Activated CD8-positive, alpha-beta memory T cell treated with anti-CD3 and anti-CD28 coated beads for 48 hours (primary cell): ENCODE measurements at regions not wholly inside any gene's neighbourhood (a gene's known extent, or its start where the extent isn't known, plus 50 kb on each side); places are given as distances from the start of the nearest gene placed in this dataset.

ENCODE experiments used
- DNase-seq, 3 experiments: peaks; one replicate each; pipeline ENCODE4 v3.0.0-alpha.2; 2020; ENCODE audit warnings: low read depth in 2 of 3, low spot score in 2 of 3

DNA sequence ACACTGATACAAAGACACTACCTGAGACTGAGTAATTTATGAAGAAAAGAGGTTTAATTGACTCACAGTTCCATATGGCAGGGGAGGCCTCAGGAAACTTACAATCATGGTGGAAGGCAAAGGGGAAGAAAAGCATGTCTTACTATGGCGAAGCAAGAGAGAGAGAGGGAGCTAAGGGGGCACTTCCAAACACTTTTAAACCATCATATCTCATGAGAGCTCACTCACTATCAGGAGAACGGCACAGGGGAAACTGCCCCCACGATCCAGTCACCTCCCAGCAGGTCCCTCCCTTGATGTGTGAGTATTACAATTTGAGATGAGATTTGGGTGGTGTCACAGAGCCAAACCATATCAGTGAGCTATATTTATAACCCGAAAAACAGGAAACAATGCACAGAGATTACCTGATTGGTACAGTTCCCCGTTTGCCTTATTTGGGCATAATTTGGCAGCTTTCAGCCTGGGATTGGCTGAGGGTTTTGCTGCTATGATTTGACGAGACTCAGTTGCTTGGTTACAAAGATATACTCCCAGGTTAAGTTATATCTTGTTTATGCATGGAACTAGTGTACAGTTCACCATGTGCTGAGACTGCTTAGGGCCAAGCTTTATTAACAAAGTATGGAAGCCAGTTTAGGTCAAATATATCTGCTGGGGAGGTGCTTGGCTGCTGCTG, 184.2 kb downstream of the NR2F2 start:
- DNase-seq, result no peak

DNA sequence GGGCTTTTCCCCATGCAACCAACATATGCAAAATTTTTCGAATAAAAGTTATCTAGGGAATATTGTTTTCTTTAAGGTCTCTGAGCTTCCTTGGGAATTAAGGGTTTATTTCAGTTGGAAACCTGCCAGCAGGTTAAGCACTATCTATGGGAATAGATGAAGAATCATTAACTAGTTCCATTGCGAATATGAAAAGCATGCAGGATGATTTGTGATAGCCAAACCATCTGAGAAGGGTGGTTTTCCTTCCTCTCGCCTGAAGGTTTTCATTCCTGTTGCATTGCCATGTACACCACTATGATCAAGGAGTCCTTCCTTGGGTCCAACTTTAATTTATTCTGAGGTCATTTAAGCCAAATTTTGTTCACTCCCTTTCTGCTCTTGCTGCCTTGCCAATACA, 184.9 kb downstream of the NR2F2 start:
- no peak for DNase-seq

DNA sequence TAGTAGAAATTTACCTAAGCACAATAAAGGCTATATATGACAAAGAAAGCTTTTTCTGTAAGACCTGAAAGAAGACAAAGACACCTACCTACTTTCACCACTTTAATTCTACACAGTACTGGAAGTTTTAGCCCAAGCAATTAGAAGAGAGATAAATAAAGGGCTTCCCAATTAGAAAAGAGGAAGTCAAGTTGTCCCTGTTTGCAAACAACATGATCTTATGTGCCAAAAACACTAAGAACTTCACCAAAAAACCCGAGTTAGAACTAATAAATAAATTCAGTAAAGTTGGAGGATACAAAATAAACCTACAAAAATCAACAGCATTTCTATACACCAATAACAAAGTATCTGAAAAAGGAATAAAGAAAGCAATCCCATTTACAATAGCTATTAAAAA, 190.9 kb downstream of the NR2F2 start:
- no peak for DNase-seq

DNA sequence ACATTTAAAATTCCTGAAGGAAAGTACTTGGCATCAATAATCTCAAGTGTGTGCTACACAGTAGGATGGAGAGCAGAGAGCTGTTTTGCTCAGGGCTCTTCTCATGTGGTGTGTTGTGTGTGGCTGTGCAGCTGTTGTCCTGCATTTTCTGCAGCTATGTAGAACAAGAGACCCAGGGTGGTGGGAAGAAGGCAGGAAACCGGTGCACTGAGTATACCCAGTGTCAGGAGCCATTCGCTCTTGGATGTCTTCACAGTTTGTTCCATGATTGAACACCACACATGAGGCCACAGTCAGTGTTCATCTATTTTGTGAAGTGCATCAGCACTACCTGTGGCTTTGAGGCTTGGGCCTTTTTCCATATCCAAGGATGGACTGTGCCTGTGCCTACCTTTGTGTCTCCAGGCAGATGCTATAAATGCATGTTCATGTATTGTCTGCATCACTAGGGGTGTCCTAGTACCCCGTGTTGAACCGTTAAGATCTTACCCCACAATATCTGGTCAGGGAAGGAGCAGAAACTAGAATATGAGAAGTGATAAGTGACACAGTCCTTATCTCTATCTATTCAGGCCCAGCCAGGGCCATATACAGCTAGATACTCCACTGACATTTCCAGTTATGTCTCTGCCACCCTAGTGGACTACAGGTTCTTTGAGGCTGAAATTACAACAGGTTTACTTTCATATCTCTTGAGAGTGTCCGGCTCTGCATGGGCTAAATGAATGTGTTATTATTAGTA, 194.3 kb downstream of the NR2F2 start:
- DNase-seq, result no peak

DNA sequence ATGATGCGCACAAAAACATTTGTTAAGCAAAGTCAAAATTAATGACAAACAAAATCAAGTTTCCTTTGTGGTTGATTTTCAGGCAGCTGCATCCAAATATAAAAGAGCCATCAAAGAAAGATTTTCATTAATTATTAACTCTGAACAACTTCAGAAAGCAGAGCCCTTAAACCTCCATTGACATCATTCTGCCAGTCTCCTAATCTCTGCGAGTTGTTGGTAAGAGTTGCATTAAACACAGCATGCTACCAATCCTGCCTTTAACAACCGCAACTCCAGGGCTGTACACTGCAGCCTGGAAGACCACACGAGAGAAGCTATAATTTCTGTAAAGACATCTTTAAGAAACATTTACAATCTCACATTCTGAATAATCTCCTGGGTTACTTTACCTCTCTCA, 204.6 kb downstream of the NR2F2 start:
- DNase-seq, result no peak

DNA sequence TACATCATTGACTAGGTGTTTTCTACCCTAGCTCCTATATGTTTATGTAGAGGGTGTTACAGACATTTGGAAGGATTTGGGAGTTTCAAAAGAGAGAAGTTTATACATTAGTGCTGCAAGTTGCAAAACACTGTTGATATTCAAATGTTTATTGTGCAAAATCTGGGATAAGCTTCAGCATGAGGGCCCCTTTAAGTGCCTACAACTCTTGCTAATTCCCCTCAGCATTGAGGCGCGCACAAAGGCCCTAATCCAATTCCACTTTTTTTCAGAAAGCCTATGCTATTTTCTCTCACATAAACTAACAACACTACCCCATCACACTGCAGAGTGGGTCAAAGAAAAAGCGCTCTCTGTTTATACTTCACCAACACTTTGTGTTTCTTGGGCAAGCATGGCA, 208.0 kb downstream of the NR2F2 start:
- no peak for DNase-seq

DNA sequence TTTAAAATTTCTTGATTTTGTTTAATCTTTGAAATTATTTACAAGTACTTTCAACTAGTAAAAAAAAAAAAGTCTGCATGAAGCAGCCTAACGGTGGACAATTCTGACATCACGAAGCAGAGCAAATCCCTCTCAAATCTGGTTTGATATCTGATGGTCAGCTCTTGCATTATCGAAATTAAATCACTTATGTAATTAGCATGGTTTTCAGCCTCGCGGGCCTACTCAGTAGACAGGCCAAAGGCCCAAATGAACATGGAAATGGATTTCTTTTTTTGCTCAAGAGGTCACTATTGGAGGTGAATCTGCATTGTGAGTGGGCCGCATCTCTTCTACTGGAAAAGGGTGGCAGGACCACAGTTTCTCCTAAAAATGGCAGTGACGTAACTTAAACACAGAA, 209.8 kb downstream of the NR2F2 start:
- no peak for DNase-seq

DNA sequence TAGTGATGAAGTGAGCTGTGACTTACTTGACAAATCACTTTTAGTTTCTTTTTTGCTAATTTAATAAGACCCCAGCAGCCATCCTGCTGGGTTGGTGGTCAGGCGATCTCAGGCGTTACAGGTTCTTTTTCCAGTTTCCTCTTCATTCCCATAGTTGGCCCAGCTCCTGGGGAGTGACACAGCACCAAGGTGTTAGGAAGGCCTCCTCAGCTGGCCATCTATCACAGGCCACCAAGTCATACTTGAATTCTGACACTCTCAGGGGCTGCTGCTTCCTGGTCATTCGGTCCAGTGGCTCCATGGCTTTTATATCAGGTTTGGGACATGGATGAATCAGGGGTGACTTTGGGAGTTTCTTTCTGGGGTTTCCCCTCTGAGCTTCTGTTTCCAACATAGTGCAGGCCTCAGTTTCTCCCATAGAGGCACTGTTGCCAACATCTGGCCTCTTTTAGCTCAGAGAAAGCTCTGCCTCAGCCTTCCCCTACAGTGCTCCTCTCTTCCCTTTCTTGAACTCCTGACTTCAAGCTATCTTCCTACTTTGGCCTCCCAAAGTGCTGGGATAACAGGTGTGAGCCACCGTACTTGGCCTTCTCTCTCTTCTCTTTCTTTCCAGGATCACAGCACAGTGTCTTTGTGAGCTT, 211.8 kb downstream of the NR2F2 start:
- DNase-seq, result no peak

DNA sequence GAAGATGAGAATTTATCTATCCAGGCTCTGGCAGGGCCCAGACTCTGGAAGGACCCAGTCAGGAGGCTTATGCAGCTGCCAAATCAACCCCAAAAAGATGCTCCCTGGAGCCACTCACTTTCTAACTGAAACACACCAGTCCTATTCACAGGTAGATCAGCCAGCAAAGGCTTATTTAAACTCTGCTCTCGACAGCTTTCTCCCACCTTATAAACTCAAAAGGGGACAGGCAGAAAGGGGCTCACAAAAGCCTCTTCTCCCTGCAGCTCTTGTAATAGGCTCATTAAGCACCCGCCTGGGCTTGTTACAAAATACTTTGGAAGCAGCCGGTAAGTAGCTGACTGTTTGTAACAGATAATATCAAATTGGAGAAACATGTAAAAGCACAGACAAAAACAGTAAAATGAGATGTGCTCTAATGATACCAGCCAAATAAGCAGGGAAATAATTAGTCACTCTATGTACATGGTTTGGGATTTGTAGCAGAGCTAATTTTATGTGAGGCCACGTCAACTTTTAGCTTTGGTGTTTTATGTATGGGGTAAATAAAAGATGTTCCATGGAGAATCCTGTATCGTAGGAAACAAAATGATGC, 213.8 kb downstream of the NR2F2 start:
- no peak for DNase-seq

DNA sequence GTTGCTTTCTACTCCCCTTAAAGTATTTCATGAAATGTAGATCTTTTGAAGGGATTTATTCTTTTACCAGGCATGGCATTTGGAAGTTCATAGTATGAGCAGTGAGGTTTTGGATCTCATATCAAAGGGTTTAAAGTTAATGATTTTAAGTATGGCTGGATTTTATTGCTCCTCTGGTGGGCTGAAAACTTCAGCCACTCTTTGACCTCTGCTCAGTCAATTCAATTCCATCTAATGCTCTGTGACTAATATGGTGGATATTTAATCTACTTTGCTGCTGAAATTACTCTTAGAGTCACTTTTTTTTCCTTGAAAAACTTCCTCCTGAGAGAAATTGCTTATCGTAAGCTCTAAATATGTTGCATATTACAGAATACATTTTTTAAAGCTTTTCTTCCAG, 218.6 kb downstream of the NR2F2 start:
- DNase-seq, result no peak

DNA sequence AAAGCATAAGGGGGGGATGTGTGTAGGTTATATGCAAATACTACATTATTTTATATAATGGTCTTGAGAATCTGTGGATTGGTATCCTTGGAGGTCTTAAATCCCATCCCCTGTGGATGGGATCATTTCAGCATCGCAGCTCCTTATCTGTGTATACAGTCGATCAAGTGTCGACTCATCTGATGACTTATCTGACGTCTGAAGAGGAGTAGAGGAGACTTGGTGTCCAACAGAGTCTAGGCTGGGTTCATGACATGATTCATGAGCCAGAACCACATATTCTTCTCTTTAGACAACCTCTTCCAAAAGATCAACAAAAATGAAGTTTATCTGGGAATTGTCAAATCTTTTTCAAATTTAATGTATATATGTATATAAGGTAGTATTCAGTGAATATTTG, 220.7 kb downstream of the NR2F2 start:
- no peak for DNase-seq

DNA sequence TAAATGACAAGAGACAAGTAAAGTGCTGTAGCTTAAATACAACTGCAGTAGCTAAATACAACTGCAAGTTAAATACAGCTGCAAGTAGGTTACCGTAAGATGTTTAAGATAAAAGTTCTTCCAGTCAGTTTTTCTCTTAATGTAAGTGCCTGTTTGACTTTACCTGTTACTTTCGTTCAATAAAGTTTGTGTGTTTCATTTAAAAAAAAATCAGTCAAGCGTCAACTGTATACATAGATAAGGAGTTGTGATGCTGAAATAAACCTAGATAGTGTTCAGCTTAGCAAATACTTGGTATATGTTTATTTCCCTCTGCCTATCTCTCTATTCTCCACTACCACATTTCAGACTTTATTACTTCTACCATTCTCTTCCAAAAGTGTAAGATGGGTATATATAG, 221.2 kb downstream of the NR2F2 start:
- no peak for DNase-seq

DNA sequence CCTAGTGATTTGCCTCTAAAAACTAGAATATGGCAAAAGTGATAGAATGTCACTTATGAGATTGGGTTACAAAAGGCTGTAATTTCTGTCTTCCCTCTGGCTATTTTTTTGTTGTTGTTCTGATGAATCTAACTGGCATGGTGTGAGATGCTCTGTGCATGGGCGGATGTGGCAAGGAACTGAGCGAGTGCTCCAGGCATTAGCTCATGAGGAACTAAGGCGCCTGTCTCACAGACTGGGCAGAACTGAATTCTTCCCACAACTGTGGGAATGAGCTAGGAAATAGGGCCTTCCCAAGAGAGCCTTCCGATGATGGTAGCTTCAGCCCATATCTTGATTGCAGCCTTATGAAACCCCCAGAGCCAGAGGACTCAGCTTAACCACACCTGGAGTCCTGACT, 222.5 kb downstream of the NR2F2 start:
- no peak for DNase-seq

DNA sequence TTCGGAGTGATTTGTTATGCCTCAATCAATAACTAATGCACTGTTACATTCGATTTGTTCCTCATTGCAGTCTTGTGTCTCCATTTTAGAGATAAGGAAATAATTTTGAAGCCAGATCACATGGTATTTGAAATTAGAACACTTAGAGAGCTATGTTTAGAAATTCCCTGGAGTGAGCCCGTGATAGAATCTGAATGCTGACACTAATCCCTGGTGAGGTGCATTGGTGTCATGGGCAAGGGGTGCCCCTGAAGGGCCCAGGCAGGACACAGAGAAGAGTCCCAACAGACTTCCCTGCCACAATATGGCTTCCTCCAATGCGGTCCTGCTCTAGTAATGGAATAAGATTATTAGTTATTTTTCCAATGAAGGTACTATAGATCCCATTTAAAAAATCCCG, 223.0 kb downstream of the NR2F2 start:
- no peak for DNase-seq

DNA sequence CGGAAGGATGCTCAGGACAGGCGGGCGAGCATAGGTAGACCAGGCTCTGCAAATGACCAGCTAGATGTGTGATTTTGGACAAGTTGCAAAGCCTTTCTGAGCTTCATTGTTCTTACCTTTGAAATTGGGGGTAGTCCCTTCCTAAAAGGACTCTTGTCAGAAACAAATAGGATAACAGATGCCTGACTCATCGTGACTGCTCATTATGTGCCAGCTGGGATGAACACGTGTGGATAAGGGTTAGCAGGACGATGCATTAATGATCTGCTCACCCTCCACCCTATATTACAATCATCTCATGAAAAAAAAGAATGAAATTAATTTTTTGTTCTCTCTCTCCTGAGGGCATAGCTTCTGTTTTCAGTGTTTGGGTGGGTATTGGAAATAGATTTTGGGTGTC, 223.4 kb downstream of the NR2F2 start:
- no peak for DNase-seq

DNA sequence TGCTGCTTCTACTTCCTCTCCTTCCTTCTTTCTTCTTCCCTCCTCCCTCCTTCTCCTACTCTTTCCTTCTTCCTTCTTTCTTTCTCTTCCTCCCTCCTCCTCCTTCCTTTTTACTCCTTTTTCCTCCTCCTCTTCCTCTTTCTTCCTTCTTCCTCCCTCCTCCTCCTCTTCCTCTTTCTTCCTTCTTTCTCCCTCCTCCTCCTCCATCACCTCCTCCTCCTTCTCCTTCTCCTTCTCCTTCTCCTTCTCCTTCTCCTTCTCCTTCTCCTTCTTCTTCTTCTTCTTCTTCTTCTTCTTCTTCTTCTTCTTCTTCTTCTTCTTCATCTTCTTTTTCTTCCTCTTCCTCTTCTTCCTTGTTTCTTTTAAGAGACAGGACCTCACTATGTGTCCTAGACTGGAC, 224.0 kb downstream of the NR2F2 start:
- no peak for DNase-seq

DNA sequence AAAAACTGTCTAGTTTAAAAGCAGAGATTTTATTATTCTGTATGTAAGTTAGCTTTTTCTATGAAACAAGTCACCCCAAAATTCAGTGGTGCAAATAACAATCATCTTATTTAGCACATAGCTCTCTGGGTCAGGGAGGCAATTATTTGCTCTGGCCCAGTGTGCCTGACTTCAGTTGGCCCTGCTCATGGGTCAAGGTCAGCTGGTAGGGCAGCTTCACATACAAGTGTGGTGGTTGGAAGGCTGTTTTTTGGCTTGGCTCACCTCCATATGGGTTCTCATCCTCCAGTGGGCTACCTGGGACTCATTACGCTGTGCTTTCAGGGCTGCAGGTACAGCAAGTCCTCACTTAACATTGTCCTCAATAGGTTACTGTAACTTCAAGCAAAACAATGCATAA, 228.6 kb downstream of the NR2F2 start:
- DNase-seq, result no peak

DNA sequence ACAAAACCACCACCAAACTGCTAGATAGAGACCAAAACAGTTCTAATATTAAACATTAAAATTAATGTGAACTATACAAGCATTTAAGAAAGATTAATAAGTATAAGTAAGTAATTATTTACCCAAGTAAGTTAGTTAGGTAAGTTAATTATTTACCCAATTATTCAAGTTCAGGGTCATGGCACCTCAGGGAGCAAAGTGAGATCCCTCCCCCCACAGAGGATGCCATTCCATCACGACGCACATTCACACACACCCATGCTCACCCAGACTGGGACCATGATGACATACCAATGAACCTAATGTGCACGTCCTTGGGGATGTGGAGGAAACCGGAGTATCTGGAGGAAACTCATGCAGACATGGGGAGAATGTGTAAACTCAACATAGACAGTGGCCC, 229.1 kb downstream of the NR2F2 start:
- DNase-seq, result no peak

DNA sequence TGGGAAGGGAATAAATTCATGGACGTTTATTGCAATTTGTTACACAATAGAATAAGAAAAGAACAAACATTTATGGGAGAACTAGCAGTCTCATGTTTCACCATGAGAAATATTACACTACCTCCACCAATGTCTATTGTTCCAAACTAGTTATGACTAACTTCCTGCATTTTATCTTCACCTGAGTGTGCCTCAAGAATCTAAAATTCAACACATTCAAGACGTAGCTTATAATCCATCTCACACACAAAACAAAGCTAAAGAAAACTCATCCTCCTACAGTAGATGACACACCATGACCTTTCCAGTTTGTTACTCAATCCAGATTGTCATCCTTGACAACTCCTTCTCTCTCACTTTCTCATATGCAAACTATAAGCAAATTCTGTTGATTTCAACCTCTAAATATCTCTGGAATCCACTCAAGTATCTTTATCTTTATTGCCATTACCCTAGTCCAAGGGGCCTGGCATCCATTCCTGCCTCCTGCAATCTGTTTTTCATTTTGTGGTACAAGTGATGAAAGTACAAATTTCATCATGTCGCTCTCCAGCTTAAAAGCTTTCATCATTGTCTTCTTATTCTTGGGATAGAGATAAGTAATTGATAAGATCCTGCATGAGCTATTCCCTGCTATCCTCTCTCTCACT, 229.9 kb downstream of the NR2F2 start:
- no peak for DNase-seq

DNA sequence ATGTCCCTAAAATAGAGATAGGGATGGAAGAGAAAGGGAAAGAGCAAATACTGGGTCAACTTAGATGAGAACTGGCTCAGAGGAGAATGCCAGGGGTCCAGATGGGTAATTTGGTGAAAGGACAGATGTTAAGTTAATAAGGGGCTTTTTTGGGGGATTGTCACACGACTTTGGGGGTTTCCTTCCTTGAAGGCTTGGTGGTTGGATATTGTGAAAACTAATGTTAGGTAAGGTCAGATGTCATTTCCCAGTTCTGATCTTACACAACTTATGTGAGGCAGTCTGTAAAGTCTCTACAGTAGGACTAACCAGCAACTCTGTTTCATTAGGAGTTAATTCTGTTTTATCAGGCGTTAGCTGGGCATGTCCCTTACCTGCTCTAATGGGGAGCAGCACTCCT, 231.1 kb downstream of the NR2F2 start:
- DNase-seq, result no peak

DNA sequence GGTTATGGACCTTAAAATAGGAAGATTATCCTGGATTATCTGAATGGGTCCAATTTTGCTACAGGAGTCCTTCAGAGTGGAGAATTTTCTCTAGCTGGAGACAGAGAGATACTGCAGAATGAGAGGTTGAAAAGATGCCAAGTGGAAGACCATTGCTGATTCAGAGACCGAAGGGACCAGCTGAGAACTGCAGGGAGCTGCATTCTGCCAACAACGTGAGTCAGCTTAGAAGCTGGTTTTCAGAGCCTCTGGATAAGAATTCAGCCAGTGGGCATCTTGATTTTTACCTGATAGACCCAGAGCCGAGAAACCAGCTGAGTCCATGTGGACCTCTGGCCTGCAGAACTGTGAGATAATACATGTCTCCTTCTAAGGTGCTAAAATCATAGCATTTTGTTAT, 234.0 kb downstream of the NR2F2 start:
- no peak for DNase-seq

DNA sequence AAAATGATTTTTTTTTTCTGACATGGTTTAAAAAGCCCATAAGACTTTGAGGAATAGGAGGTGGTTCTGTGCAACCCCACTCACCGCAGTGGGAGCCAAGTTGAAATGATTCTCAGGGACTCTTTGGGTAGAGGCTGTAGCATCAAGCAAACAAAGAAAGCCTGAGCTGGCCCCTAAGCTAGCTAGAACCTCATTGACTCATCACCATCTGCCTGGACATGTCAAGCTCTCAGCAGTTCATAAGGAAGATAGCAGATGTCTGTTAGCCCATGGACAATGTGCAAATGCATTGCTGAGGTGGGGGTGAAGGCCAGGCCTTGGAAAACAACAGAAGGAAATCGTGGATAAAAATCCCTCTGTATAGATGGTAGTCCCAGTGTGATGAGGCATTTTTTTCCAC, 234.8 kb downstream of the NR2F2 start:
- no peak for DNase-seq
